Fibroblast of lung (primary cell): ENCODE measurements at regions not wholly inside any gene's neighbourhood (a gene's known extent, or its start where the extent isn't known, plus 50 kb on each side); places are given as distances from the start of the nearest gene placed in this dataset.

ENCODE experiments used
- DNase-seq, 2 donors: peaks; one replicate each; pipeline versions ENCODE4 v3.0.0 to v3.0.0-alpha.2; 2010; ENCODE audit warnings: low read depth in 2 of 2
- H2AFZ ChIP-seq: 2 replicates; pipeline ENCODE4 v1.5.1; 2012; ENCODE audit warnings: low read length, control low read depth, inconsistent platforms
- H3K27ac ChIP-seq: 2 replicates; pipeline ENCODE4 v1.5.1; 2011; ENCODE audit warnings: low read length, control low read depth; ENCODE audit not compliant: insufficient read depth
- H3K27me3 ChIP-seq: 2 replicates; pipeline ENCODE4 v1.5.1; 2011; ENCODE audit warnings: mild to moderate bottlenecking, low read length; ENCODE audit not compliant: control insufficient read depth, insufficient read depth
- H3K36me3 ChIP-seq: 2 replicates; pipeline ENCODE4 v1.5.1; 2011; ENCODE audit warnings: low read length; ENCODE audit not compliant: control insufficient read depth, insufficient read depth
- H3K4me1 ChIP-seq: 2 replicates; pipeline ENCODE4 v1.5.1; 2011; ENCODE audit warnings: low read length; ENCODE audit not compliant: control insufficient read depth, insufficient read depth; ENCODE audit errors: extremely low read depth
- H3K4me2 ChIP-seq: 2 replicates; pipeline ENCODE4 v1.5.1; 2011; ENCODE audit warnings: low read length, control low read depth; ENCODE audit not compliant: insufficient read depth; ENCODE audit errors: extremely low read depth
- H3K4me3 ChIP-seq, 4 experiments: fragments of 200-600 bp in 1 of 4; sonication (generic) in 1 of 4; replicated peaks in 1 of 4; 2 replicates each; pipeline ENCODE4 v1.5.1; 2011 to 2016; ENCODE audit warnings: low read length in 4 of 4, low read depth in 3 of 4, mild to moderate bottlenecking in 3 of 4, control low read depth in 2 of 4, inconsistent platforms in 1 of 4, mixed read lengths in 1 of 4; ENCODE audit not compliant: insufficient read depth in 1 of 4; ENCODE audit errors: control extremely low read depth in 1 of 4
- H3K79me2 ChIP-seq: 2 replicates; pipeline ENCODE4 v1.5.1; 2012; ENCODE audit warnings: mild to moderate bottlenecking, low read length, inconsistent platforms; ENCODE audit not compliant: control insufficient read depth, insufficient read depth
- H3K9ac ChIP-seq: 2 replicates; pipeline ENCODE4 v1.5.1; 2011; ENCODE audit warnings: mild to moderate bottlenecking, low read length, control low read depth; ENCODE audit not compliant: insufficient read depth
- H3K9me3 ChIP-seq: 2 replicates; pipeline ENCODE4 v1.5.1; 2012; ENCODE audit warnings: low read depth, low read length; ENCODE audit not compliant: control insufficient read depth, insufficient read depth
- H4K20me1 ChIP-seq: 2 replicates; pipeline ENCODE4 v1.5.1; 2011; ENCODE audit warnings: low read length; ENCODE audit not compliant: control insufficient read depth, insufficient read depth; ENCODE audit errors: extremely low read depth
- EZH2 ChIP-seq: IDR thresholded peaks from 2 replicates; pipeline ENCODE4 v1.5.1; 2012; ENCODE audit warnings: low read length, control low read depth, mild to moderate bottlenecking; ENCODE audit errors: missing control alignments
- TF ChIP-seq, protein P1 (sequence below), 2 donors: IDR thresholded peaks in 1 of 2; conservative IDR thresholded peaks in 1 of 2; 1 replicate in 1 of 2; 2 replicates in 1 of 2; pipeline ENCODE4 v1.5.1; 2011 to 2012; ENCODE audit warnings: low read length in 2 of 2, control low read depth in 1 of 2, inconsistent platforms in 1 of 2, low read depth in 1 of 2, mild to moderate bottlenecking in 1 of 2

DNA sequence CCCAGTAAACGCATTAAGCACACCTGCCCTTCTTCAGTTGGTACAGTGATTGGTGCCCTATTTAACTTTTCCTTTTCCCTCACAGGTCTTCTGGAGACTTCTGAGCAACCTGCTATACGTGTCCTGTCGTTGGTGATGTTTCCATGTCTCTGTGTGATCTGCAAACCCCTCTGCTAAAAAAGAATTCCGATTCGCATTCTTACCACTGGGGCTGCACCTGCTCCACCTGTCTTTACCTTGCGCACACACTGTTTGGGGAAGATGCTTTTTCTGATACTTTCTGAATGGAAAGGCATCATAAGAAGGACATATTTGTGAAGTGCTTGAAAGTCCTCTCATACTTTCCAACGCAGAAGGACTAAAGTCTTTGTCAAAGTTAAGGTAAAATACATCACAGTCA lies 323.9 kb upstream of the SOX11 start:
- Histone ChIP-seq H3K27ac (no peak overlapping the region), H3K4me1 (no peaks in the 10 kb centered on the region), H3K27me3 (no peaks in the 10 kb centered on the region), H3K36me3 (no peaks in the 10 kb centered on the region), H2AFZ (no peak overlapping the region), H3K9ac (no peak overlapping the region), H3K9me3 (no peaks in the 10 kb centered on the region), H3K4me2 (no peak overlapping the region), H4K20me1 (no peaks in the 10 kb centered on the region), H3K79me2 (no peaks in the 10 kb centered on the region), H3K4me3 (no peak overlapping the region)
- TF ChIP-seq, protein P1, sequence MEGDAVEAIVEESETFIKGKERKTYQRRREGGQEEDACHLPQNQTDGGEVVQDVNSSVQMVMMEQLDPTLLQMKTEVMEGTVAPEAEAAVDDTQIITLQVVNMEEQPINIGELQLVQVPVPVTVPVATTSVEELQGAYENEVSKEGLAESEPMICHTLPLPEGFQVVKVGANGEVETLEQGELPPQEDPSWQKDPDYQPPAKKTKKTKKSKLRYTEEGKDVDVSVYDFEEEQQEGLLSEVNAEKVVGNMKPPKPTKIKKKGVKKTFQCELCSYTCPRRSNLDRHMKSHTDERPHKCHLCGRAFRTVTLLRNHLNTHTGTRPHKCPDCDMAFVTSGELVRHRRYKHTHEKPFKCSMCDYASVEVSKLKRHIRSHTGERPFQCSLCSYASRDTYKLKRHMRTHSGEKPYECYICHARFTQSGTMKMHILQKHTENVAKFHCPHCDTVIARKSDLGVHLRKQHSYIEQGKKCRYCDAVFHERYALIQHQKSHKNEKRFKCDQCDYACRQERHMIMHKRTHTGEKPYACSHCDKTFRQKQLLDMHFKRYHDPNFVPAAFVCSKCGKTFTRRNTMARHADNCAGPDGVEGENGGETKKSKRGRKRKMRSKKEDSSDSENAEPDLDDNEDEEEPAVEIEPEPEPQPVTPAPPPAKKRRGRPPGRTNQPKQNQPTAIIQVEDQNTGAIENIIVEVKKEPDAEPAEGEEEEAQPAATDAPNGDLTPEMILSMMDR (conservative IDR thresholded peaks at IDR 0.05 in 1 of 2, IDR thresholded peaks at IDR 0.05 in 1 of 2; ENCODE audit: low read depth in 1 of 2, low read length in 2 of 2) = no peak
- no peak for TF ChIP-seq EZH2
- DNase-seq = no peak

DNA sequence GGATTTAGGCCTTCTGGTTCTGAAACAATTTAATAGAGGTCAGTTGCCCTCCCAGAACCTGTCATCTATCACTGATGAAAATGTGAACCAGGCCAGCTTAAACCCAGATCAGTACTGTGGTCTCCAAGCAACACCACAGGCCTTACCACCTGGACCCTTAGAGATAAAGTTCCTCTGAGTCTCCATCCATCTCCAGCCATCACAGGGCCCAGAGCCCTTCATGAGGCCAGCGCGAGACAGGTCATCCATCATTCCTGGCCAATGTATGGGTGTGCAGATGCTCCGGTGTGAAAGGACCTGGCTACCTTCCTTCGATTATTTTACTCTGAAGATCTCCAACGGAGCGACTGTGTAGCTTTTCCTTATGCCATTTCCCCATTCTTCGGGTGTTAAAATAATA lies 322.7 kb upstream of the SOX11 start:
- Histone ChIP-seq H3K79me2 (no peaks in the 10 kb centered on the region), H3K9me3 (no peaks in the 10 kb centered on the region), H4K20me1 (no peaks in the 10 kb centered on the region), H3K4me1 (no peaks in the 10 kb centered on the region), H3K4me3 (no peak overlapping the region), H3K4me2 (no peak overlapping the region), H3K27me3 (no peaks in the 10 kb centered on the region), H3K36me3 (no peaks in the 10 kb centered on the region), H2AFZ (no peak overlapping the region), H3K9ac (no peak overlapping the region), H3K27ac (no peak overlapping the region)
- DNase-seq = no peak
- TF ChIP-seq EZH2 = no peak
- TF ChIP-seq, protein P1 (conservative IDR thresholded peaks at IDR 0.05 in 1 of 2, IDR thresholded peaks at IDR 0.05 in 1 of 2; ENCODE audit: low read depth in 1 of 2, low read length in 2 of 2) = no peak

DNA sequence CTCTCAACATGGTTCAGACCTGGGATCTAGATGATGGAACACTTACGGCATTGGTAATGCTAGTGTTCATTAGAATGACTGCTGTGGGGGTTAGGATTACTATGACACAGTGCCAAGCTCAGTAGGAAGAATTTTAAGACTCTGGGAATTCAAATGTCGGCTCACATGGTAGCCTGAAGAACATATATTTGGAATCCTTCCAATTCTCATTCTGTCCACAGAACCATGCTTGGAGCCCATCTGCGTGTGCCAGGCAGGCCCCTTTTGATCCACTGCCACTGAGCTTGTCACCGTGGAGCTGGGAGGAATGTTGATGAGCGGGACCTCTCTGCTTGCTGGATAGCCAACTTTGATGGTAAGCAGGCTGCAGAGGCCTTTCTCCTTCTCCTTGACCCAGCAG lies 322.0 kb upstream of the SOX11 start:
- DNase-seq = no peak
- H3K9ac ChIP-seq = no peak overlapping the region
- H3K4me2 ChIP-seq = no peak overlapping the region
- H2AFZ ChIP-seq = no peak overlapping the region
- no peaks in the 10 kb centered on the region for H3K9me3 ChIP-seq
- H4K20me1 ChIP-seq = no peaks in the 10 kb centered on the region
- no peaks in the 10 kb centered on the region for H3K4me1 ChIP-seq
- no peak for TF ChIP-seq EZH2
- TF ChIP-seq, protein P1 (conservative IDR thresholded peaks at IDR 0.05 in 1 of 2, IDR thresholded peaks at IDR 0.05 in 1 of 2; ENCODE audit: low read depth in 1 of 2, low read length in 2 of 2) = no peak
- H3K4me3 ChIP-seq = no peak overlapping the region
- no peaks in the 10 kb centered on the region for H3K36me3 ChIP-seq
- H3K27ac ChIP-seq = no peak overlapping the region
- H3K79me2 ChIP-seq = no peaks in the 10 kb centered on the region
- H3K27me3 ChIP-seq = no peaks in the 10 kb centered on the region
